Nephron (organoid): ENCODE measurements at regions not wholly inside any gene's neighbourhood (a gene's known extent, or its start where the extent isn't known, plus 50 kb on each side); places are given as distances from the start of the nearest gene placed in this dataset.
A peak's percentile ranks its signal among the peaks of the same experiment; 100 is the strongest.
"Not testable (repeated sequence)": the region's sequence is repeated elsewhere in the genome, so short reads cannot be mapped to it uniquely, and the experiment has no call there.

Experiments
- H3K27ac Mint-ChIP-seq, 3 experiments: 2 replicates each; pipeline ENCODE4 v1.8.0; 2020; ENCODE audit warnings: mixed read lengths in 3 of 3, mild to moderate bottlenecking in 2 of 3, moderate library complexity in 1 of 3
- H3K27me3 Mint-ChIP-seq: 2 replicates; pipeline ENCODE4 v1.8.0; 2021; ENCODE audit warnings: low read depth, mild to moderate bottlenecking, moderate library complexity, mixed read lengths
- H3K36me3 Mint-ChIP-seq: 2 replicates; pipeline ENCODE4 v1.8.0; 2020; ENCODE audit warnings: low read depth, mixed read lengths
- H3K4me1 Mint-ChIP-seq: 2 replicates; pipeline ENCODE4 v1.8.0; 2020; ENCODE audit warnings: mixed read lengths
- H3K4me3 Mint-ChIP-seq, 3 experiments: 2 replicates each; pipeline ENCODE4 v1.8.0; 2020; ENCODE audit warnings: mild to moderate bottlenecking in 3 of 3, mixed read lengths in 3 of 3, moderate library complexity in 2 of 3
- H3K9me3 Mint-ChIP-seq: 2 replicates; pipeline ENCODE4 v1.8.0; 2020; ENCODE audit warnings: mixed read lengths
- TF ChIP-seq, protein P1 (sequence below), 3 experiments: fragments of 200-600 bp; sonication (generic); IDR thresholded peaks; one replicate each; pipeline ENCODE4 v1.5.0; 2021; ENCODE audit warnings: antibody characterized with exemption in 3 of 3; ENCODE audit not compliant: unreplicated experiment in 3 of 3

DNA sequence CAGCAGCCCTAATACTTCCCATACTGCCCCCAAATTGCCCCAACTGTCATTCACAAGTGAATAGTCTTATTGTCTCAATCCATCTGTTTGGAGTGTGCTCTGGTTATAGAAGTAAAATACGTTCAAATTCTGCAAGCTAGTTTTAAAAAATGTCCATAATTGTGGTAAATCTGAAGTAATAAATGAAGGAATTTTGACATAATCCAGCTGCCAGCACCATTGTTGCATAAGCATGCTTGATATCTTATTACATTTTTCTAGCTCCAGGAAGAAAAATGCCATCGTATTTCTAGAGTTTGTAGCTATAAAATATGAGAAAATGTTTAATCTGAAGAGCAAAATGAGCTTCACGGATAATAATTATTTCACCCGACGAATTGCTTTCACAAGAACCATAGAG lies 664.7 kb downstream of the RFPL4B start:
- Mint-ChIP-seq H3K27me3 (no peaks in the 10 kb centered on the region), H3K27ac (peak overlapping the region; percentile 87 to 94 (median 87)), H3K36me3 (no peaks in the 10 kb centered on the region), H3K4me1 (peaks cover 31% of the 10 kb centered on the region), H3K4me3 (no peak overlapping the region), H3K9me3 (no peaks in the 10 kb centered on the region)
- TF ChIP-seq, protein P1, sequence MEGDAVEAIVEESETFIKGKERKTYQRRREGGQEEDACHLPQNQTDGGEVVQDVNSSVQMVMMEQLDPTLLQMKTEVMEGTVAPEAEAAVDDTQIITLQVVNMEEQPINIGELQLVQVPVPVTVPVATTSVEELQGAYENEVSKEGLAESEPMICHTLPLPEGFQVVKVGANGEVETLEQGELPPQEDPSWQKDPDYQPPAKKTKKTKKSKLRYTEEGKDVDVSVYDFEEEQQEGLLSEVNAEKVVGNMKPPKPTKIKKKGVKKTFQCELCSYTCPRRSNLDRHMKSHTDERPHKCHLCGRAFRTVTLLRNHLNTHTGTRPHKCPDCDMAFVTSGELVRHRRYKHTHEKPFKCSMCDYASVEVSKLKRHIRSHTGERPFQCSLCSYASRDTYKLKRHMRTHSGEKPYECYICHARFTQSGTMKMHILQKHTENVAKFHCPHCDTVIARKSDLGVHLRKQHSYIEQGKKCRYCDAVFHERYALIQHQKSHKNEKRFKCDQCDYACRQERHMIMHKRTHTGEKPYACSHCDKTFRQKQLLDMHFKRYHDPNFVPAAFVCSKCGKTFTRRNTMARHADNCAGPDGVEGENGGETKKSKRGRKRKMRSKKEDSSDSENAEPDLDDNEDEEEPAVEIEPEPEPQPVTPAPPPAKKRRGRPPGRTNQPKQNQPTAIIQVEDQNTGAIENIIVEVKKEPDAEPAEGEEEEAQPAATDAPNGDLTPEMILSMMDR (IDR thresholded peaks at IDR 0.05; ENCODE audit: unreplicated experiment in 3 of 3) = no peak

DNA sequence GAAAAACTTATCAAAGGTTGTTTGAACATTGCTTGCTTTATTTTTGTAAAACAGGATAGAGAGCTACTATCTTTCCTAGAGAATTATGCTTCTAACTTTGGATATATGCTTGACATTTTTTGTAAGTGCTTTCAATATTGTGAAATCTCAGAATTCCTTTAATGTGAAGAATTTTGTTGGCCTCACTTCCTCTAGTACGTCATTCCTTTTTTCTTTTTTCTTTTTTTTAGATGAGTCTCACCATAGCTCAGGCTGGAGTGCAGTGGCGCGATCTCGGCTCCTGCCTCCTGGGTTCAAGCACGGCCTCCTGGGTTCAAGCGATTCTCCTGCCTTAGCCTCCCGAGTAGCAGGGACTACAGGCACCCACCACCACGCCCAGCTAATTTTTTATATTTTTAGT lies 668.1 kb downstream of the RFPL4B start:
- Mint-ChIP-seq H3K4me3 (no peak overlapping the region), H3K9me3 (no peaks in the 10 kb centered on the region), H3K27me3 (no peaks in the 10 kb centered on the region)

DNA sequence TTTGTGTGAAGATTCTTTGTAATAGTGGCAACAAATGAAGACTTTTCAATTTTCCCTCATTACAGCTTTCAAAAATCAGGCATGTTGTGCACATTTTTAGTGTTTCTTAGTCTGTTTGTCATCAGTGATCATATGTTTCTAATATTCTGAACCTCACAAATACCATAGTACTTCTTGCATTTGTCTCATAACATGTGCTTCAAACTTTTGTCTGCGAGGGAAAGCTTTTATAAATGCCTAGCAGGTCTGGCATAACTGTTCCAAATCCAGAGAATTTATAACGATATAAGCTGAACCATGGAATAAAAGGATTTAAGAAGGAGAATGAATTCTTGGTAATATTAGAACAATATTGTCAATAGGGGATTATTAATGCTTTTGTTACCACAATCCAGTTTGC lies 670.2 kb downstream of the RFPL4B start:
- Mint-ChIP-seq H3K4me3 (no peak overlapping the region), H3K36me3 (no peaks in the 10 kb centered on the region), H3K27me3 (no peaks in the 10 kb centered on the region), H3K9me3 (peaks cover 4% of the 10 kb centered on the region), H3K4me1 (peaks cover 24% of the 10 kb centered on the region), H3K27ac (peak overlapping the region in 1 of 3 experiments; percentile 15)
- TF ChIP-seq, protein P1 (IDR thresholded peaks at IDR 0.05; ENCODE audit: unreplicated experiment in 3 of 3) = no peak

More for the DNA sequence above, 668.1 kb downstream of the RFPL4B start:
- Mint-ChIP-seq H3K27ac (no peak overlapping the region), H3K36me3 (no peaks in the 10 kb centered on the region), H3K4me1 (peaks cover 43% of the 10 kb centered on the region)
- TF ChIP-seq, protein P1 (IDR thresholded peaks at IDR 0.05; ENCODE audit: unreplicated experiment in 3 of 3) = no peak

DNA sequence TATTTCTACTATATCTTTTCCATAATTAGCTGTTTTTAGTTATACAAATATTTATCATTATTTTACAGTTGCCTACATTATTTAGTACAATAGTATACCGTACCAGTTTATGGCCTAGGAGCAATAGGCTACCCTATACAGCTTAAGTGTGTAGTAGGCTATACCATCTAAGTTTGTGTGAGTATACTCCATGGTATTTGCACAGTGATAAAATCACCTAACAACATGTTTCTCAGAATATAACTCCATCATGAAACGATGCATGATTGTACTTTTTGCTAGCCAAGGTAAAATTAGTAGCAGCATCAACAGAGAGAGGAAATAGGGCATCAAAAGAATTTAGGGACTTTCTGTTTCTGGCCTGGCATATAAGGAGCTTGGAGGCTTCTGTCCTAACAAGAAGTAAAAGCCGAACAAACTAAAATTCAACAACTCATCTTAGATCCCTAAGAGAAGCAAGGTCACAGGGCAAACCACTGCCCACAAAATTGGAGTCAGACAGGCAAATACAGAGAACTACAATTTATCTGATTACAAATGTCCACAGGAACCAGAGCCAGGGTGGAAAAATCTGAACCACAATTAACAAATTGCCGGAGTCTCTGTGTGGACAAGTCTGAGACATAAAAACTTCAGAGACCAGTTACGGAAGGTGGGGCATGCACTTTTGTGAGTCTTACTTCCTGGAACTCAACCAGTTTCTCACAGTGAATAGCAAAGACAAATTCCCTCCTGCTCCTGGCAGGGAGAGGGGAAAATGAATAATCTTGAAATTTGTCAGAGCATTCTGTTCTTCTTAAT lies 671.4 kb downstream of the RFPL4B start:
- Mint-ChIP-seq H3K27ac (peak overlapping the region; percentile 10 to 75 (median 70)), H3K4me1 (peaks cover 19% of the 10 kb centered on the region), H3K27me3 (no peaks in the 10 kb centered on the region), H3K9me3 (peaks cover 4% of the 10 kb centered on the region), H3K4me3 (no peak overlapping the region), H3K36me3 (no peaks in the 10 kb centered on the region)
- TF ChIP-seq, protein P1 (IDR thresholded peaks at IDR 0.05; ENCODE audit: unreplicated experiment in 3 of 3) = no peak

DNA sequence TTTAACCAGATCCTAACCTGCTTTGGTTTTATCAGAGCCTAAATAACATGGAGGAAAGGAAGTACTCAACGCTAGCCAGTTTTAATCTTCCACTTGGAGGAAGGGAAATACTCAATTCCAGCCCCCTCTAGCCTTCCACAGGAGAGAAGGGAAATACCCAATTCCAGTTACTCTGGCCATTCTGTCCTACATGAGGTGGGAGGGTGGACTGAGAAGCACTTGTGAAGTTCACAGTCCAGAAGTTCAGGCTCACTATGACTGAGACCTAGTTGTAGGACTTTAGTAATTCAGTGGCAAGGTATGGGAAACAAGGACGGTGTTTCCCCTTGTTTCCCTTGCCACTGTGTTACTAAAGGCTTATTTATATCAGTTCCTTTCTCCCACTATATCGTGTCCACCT lies 672.0 kb downstream of the RFPL4B start:
- H3K4me1 Mint-ChIP-seq = peaks cover 19% of the 10 kb centered on the region
- no peaks in the 10 kb centered on the region for H3K36me3 Mint-ChIP-seq
- H3K9me3 Mint-ChIP-seq = peaks cover 4% of the 10 kb centered on the region
- no peak overlapping the region for H3K4me3 Mint-ChIP-seq
- H3K27me3 Mint-ChIP-seq = no peaks in the 10 kb centered on the region
- H3K27ac Mint-ChIP-seq = peak overlapping the region; percentile 10 to 75 (median 70)
- TF ChIP-seq, protein P1 (IDR thresholded peaks at IDR 0.05; ENCODE audit: unreplicated experiment in 3 of 3) = no peak

DNA sequence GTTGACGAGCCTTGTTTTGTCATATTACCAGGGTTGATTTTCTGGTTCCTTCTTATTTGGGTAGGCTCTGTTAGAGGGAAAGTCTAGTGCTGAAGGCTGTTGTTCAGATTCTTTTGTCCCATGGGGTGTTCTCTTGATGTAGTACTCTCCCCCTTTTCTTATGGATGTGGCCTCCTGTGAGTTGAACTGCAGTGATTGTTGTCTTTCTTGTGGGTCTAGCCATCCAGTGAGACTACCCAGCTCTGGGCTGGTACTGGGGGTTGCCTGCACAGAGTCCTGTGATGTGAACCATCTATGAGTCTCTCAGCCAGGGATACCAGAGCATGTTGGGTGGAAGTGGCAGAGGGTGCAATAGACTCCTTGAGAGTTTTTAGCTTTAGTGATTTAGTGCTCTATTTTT lies 680.6 kb downstream of the RFPL4B start:
- TF ChIP-seq, protein P1 (IDR thresholded peaks at IDR 0.05; ENCODE audit: unreplicated experiment in 3 of 3) = no peak
- Mint-ChIP-seq H3K4me3 (no peak overlapping the region), H3K27ac (no peak overlapping the region), H3K4me1 (peaks cover under 1% of the 10 kb centered on the region), H3K27me3 (peaks cover 6% of the 10 kb centered on the region), H3K36me3 (no peaks in the 10 kb centered on the region), H3K9me3 (peaks cover 22% of the 10 kb centered on the region)

DNA sequence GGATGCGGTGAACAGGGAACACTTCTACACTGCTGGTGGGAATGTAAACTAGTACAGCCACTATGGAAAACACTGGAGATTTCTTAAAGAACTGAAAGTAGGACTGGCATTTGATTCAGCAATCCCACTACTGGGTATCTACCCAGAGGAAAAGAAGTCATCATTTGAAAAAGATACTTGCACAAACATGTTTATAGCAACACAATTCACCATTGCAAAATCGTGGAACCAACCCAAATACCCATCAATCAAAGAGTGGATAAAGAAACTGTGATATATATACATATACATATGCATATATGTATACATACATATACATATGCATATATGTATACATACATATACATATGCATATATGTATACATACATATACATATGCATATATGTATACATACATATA lies 682.0 kb downstream of the RFPL4B start:
- H3K4me3 Mint-ChIP-seq, H3K27ac Mint-ChIP-seq, H3K36me3 Mint-ChIP-seq, H3K27me3 Mint-ChIP-seq, H3K4me1 Mint-ChIP-seq: not testable (repeated sequence)
- peaks cover 22% of the 10 kb centered on the region for H3K9me3 Mint-ChIP-seq
